A673 (cell line): ENCODE measurements at regions not wholly inside any gene's neighbourhood (a gene's known extent, or its start where the extent isn't known, plus 50 kb on each side); places are given as distances from the start of the nearest gene placed in this dataset.

Source experiments
- BruUV-seq: library from RNA; stranded (reverse); fragments of 400-500 nt; replicated peaks from 2 replicates; lab custom pipeline; 2021; lab: Mats Ljungman, UMichigan
- CTCF ChIA-PET: fragments of 300-600 bp; sonication (Branson Sonifier 250); formaldehyde crosslinking; loops from one replicate; lab custom pipeline; 2022; ENCODE audit warnings: antibody characterized with exemption; lab: Charles Lee
- POLR2A ChIA-PET: fragments of 300-600 bp; sonication (Branson Sonifier 250); formaldehyde crosslinking; loops from one replicate; lab custom pipeline; 2022; ENCODE audit warnings: antibody characterized with exemption; ENCODE audit not compliant: low non-redundant PET; lab: Charles Lee
- DNase-seq: peaks from one replicate; pipeline ENCODE4 v3.0.0-alpha.2; 2015; ENCODE audit warnings: low spot score
- H3K27ac ChIP-seq: fragments of 200-600 bp; sonication (generic); 2 replicates; pipeline ENCODE4 v1.5.1; 2016; ENCODE audit warnings: mixed run types, low read depth, mild to moderate bottlenecking, mixed read lengths, antibody characterized with exemption, low read length; ENCODE audit not compliant: poor library complexity, severe bottlenecking
- H3K27me3 ChIP-seq: fragments of 200-600 bp; sonication (generic); replicated peaks from 2 replicates; pipeline ENCODE4 v1.6.1; 2017; ENCODE audit warnings: mixed run types, low read depth, mild to moderate bottlenecking, mixed read lengths, antibody characterized with exemption, low read length; ENCODE audit not compliant: insufficient read depth, poor library complexity
- H3K36me3 ChIP-seq: fragments of 200-600 bp; sonication (generic); 2 replicates; pipeline ENCODE4 v1.6.1; 2016; ENCODE audit warnings: mixed run types, mild to moderate bottlenecking, mixed read lengths, antibody characterized with exemption, low read length; ENCODE audit not compliant: insufficient read depth, poor library complexity, severe bottlenecking
- H3K4me1 ChIP-seq: fragments of 200-600 bp; sonication (generic); 2 replicates; pipeline ENCODE4 v1.6.1; 2017; ENCODE audit warnings: mixed run types, mild to moderate bottlenecking, mixed read lengths, antibody characterized with exemption, low read length; ENCODE audit not compliant: insufficient read depth, poor library complexity, severe bottlenecking
- H3K4me3 ChIP-seq: fragments of 200-600 bp; sonication (generic); 2 replicates; pipeline ENCODE4 v1.5.1; 2016; ENCODE audit warnings: low read depth, mixed run types, mild to moderate bottlenecking, mixed read lengths, low read length; ENCODE audit not compliant: poor library complexity, severe bottlenecking
- H3K9me3 ChIP-seq: fragments of 200-600 bp; sonication (generic); 2 replicates; pipeline ENCODE4 v1.6.1; 2016; ENCODE audit warnings: mixed run types, low read depth, mild to moderate bottlenecking, mixed read lengths, antibody characterized with exemption, low read length; ENCODE audit not compliant: poor library complexity, severe bottlenecking
- EZH2 ChIP-seq: fragments of 200-600 bp; sonication (generic); IDR thresholded peaks from 2 replicates; pipeline ENCODE4 v1.6.1; 2017; ENCODE audit warnings: borderline replicate concordance, low read depth, mild to moderate bottlenecking, mixed read lengths, antibody characterized with exemption, low read length; ENCODE audit not compliant: poor library complexity, severe bottlenecking
- intact Hi-C: fragments of 100-400 bp; cut with micrococcal nuclease; formaldehyde crosslinking; loops from one replicate; pipeline ENCODE4 v1.10.0; 2022; ENCODE audit not compliant: unreplicated experiment
- TF ChIP-seq, protein P1 (sequence below): fragments of 300-800, 200-600 bp; sonication (generic); conservative IDR thresholded peaks from 2 replicates; pipeline ENCODE4 v1.5.1; 2017; ENCODE audit warnings: low read depth, mild to moderate bottlenecking, antibody characterized with exemption, low read length, moderate library complexity, mixed read lengths

DNA sequence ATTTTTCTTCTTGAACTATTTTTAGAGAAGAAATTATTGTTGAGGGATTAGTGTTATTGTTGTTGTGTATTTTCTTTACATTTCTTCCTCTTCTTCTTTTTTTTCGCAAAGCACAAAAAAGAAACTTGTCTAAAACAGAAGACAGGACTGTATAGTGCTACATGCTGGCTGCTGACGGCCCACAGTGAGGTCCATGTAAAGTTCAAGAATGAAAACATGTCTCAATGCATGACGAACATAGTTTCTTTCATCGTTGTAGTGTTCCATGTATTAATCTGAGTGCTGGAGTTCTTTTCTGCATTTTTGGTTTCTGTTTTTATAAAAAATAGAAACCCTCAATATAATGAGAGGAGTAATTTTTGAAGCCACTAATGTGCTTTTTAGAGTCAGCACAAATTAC, 462.9 kb upstream of the MARCKS start:
- intact Hi-C loops: loop anchor here (10.0 kb wide), 1 partner anchor 381 kb away; no protein-coding TSS in a partner anchor
- ChIA-PET CTCF (no interaction called here), POLR2A (no interaction called here)
- H3K27ac ChIP-seq: no peak overlapping the region
- peaks cover 5% of the 10 kb centered on the region for H3K4me1 ChIP-seq
- no peak for DNase-seq
- no peaks in the 10 kb centered on the region for H3K9me3 ChIP-seq
- no peak for TF ChIP-seq EZH2
- TF ChIP-seq, protein P1, sequence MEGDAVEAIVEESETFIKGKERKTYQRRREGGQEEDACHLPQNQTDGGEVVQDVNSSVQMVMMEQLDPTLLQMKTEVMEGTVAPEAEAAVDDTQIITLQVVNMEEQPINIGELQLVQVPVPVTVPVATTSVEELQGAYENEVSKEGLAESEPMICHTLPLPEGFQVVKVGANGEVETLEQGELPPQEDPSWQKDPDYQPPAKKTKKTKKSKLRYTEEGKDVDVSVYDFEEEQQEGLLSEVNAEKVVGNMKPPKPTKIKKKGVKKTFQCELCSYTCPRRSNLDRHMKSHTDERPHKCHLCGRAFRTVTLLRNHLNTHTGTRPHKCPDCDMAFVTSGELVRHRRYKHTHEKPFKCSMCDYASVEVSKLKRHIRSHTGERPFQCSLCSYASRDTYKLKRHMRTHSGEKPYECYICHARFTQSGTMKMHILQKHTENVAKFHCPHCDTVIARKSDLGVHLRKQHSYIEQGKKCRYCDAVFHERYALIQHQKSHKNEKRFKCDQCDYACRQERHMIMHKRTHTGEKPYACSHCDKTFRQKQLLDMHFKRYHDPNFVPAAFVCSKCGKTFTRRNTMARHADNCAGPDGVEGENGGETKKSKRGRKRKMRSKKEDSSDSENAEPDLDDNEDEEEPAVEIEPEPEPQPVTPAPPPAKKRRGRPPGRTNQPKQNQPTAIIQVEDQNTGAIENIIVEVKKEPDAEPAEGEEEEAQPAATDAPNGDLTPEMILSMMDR: no peak
- no TSS peak for BruUV-seq
- H3K4me3 ChIP-seq: no peak overlapping the region
- H3K36me3 ChIP-seq: no peaks in the 10 kb centered on the region
- no peaks in the 10 kb centered on the region for H3K27me3 ChIP-seq

DNA sequence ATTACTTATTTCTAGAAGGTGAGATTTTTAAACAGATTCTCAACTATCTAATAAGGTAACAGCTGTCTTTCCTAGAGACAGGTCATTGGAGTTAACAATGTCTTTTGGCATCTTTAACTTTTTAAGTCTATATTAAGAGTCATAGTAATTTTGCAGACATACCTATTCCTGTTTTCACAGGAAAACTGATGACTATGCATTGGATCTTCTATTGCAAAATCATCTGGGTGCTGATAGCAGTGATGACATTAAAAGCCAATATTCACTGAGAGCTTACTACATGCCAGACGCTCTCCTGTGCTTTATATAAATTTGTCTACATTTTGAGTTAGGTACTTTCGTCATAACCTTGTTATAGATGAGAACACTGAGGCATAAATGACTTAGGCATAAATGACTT, 462.4 kb upstream of the MARCKS start:
- H3K36me3 ChIP-seq: no peaks in the 10 kb centered on the region
- DNase-seq: no peak
- H3K4me1 ChIP-seq: peaks cover 5% of the 10 kb centered on the region
- ChIA-PET CTCF (no interaction called here), POLR2A (no interaction called here)
- H3K4me3 ChIP-seq: no peak overlapping the region
- H3K27me3 ChIP-seq: no peaks in the 10 kb centered on the region
- intact Hi-C loops: loop anchor here (10.0 kb wide), 1 partner anchor 380 kb away; no protein-coding TSS in a partner anchor
- no peaks in the 10 kb centered on the region for H3K9me3 ChIP-seq
- BruUV-seq: no TSS peak
- no peak overlapping the region for H3K27ac ChIP-seq
- TF ChIP-seq, protein P1: no peak

DNA sequence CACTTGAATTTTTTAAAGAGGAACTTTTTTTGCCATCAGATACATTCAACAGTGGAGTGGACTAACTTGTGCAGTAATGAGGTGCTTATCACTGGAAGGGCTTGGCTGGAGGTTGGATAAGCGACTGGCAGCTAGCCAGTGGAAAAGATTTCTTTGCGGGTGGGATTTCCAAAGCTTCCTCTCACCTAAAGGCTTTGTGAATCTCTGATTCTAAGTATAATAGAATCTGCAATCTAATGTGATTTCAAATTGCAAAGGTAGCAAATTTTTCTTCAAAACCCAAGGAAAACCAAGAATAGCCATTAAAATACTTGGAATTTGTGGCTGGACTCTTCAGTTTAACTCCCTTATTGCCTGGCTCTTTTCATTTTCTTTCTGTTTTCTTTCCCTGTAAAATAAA, 460.4 kb upstream of the MARCKS start:
- CTCF ChIA-PET: no interaction called here
- no TSS peak for BruUV-seq

More for the DNA sequence above, 460.4 kb upstream of the MARCKS start:
- no peak for DNase-seq
- Histone ChIP-seq H3K4me3 (no peak overlapping the region), H3K27ac (no peak overlapping the region), H3K36me3 (no peaks in the 10 kb centered on the region), H3K27me3 (no peaks in the 10 kb centered on the region), H3K9me3 (no peaks in the 10 kb centered on the region), H3K4me1 (peaks cover 5% of the 10 kb centered on the region)
- intact Hi-C loops: loop anchor here (10.0 kb wide), 1 partner anchor 378 kb away; no protein-coding TSS in a partner anchor
- POLR2A ChIA-PET: no interaction called here
- TF ChIP-seq EZH2: no peak
- TF ChIP-seq, protein P1: no peak
